ENCODE measurements at regions not wholly inside any gene's neighbourhood (a gene's known extent, or its start where the extent isn't known, plus 50 kb on each side); places are given as distances from the start of the nearest gene placed in this dataset.

DNA sequence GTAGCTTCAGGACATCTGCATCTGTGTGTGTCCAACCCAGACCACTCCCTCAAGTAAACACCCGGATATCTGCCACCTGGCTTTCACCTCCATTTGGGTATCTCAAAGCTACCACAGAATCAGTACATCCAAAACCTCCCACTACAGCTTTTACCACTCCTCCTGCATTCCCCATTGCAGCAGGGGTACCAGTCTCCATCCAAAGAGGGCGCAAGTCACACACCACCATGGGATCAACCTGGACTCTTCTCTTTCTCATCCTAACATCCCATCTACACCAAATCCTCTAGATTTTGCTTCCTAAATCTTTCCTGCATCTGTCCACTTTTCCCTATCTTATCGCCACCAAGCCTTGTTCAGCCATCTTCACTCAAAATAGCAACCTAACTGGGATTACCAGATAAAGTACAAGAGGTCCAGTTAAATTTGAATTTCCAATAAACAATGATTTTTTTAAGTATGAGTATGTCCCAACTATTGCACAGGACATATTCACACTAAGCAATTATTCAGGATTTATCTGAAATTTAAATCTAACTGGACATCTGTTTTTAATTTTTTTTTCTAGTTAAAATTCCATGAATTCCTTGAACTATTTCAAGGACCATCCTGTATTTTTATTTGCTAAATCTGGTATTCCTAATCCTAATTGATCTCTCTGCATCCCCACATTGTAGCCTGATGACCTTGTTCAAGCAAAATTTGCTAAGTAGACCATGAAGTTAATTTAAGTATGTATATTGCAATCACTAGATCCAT, 164.3 kb upstream of the MLN start:
- no peak for DNase-seq (ENCODE audit: low read depth)

DNA sequence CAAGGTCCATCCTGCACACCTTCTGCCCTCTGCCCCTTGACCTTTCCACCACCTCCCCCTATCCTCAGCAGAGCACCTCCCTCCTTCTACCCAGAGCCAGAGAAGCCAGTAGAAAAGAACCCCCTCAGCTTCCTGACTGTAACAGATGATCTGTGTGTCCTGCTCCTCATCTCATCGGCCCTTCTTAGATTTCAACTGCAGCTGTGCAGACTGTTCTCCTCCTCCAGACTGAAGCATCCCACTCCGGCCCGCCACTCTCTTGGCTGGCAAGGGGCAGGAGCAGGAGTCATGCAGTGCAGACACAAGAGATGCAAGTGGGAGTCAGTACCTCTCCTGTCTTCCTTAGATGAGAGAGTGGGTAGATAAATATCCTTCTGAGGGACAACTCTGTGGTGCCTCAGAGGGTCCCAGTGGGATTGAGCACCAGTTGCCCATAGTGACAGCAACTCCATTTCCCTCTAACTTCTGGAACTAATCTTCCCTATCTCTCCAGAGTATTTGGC, 163.5 kb upstream of the MLN start:
- DNase-seq (ENCODE audit: low read depth): no peak

DNA sequence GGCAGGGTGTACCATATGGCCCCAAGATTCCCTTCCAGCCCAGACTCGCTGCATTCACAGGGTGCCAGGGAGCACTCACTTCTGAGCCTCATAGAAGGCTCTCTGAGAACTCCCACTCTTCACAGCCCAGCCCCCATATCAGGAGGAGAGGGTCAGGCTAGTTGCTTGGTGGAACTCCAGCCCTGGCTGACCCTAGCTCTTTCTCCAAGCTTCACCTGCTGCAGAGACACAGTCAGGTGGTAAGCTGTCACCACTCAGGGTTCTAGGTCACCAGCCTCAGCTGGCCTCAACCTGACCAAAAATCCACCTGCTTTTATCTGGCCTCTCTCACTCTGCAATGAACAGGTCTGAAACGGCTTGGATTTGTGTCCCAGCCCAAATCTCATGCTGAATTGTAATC, 162.7 kb upstream of the MLN start:
- DNase-seq (ENCODE audit: low read depth): no peak

DNA sequence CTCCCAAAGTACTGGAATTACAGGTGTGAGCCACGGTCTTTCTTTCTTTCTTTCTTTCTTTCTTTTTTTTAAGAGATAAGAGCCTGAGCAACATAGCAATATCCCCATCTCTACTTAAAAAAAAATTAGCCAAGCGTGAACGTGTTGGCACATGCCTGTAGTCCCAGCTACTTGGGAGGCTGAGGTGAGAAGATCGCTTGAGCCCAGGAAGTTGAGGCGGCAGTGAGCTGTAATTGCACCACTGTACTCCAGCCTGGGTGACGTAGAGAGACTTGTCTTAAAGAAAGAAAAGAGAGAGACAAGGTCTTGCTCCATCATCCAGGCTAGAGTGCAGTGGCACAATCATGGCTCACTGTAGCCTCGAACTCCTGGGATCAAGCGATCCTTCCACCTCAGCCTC, 162.0 kb upstream of the MLN start:
- DNase-seq (ENCODE audit: low read depth): no peak

DNA sequence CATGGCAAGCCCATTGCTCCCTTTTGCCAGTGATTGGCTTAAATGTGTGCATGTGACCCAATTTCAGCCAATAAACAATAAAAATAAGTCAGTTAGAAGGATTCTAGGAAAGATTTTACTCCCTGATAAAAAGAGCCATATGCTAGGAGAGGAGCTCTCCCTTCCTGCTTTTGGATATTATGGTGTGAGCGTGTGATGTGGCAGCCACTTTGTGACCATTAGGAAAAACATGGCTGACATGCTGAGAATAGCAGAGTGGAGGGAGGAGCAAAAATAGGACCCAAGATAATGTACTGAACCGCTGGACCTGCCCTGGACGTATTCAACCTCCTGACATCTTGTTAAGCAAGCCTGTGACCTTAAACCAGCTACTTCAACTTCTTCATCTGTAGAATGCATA, 160.6 kb upstream of the MLN start:
- no peak for DNase-seq (ENCODE audit: low read depth)

DNA sequence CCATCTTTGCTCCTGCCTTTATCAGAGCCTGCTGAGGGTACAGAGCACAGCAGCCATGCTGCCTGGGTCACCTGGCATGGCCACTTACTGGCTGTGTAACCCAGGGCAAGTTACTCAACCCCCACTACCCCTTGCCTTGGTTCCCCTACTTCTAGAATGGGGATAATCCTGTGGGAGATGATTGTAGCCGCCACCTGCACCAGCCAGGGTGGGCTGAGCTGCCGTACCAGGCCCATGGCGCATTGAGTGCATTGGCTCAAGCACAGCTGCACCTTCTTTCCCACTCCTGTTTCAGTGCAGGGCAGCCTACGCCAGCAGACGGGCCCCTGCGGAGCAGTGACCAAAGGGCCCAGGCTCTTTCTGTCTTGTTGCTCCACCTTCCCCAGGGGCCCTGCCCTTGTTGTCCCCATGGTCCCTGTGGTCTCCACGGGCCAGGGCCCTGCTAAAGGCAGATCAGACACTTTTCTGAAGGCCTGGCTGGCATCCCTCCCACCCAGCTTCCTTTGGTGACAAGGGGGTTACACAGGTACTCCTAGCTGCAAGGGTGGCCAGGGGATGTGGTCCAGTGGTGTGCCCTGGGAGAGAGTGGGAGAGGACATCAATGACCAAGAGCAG, 159.4 kb upstream of the MLN start:
- no peak for DNase-seq (ENCODE audit: low read depth)

DNA sequence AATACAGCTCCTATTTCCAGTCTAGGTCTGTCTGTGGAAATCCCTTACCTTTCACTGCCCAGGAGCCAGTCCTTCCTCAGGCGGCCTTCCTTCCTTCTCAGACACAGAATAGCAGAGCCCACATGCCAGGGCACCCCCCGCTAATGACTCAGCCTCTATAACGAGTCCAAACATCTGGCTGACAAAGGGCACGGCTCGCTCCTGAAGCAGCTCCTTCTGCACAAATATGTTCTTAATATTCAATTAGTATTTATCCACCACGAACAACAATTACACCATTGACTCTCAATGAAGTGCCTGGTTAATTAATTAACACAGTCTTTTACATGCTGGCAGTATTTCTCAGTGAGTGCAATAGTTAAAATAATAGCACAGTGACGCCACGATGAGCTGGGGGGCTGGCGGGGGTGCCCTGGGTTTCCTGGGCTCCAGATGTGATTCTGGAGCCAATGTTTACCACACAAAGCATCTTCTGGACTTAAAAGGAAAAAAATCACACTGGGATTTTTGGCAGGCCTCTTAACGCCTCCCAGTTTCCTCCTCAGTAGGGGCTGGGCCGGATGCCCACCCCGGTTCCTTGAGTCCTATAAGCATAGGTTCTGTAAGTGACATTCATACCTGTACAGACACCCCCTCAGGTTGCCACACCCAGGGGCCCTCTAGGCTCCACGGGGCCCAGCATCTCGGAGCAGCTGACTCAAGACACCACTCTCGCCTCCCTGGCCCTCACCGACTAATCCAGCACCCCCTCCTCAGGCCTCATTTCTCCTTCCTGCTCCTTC, 158.6 kb upstream of the MLN start:
- no peak for DNase-seq (ENCODE audit: low read depth)

DNA sequence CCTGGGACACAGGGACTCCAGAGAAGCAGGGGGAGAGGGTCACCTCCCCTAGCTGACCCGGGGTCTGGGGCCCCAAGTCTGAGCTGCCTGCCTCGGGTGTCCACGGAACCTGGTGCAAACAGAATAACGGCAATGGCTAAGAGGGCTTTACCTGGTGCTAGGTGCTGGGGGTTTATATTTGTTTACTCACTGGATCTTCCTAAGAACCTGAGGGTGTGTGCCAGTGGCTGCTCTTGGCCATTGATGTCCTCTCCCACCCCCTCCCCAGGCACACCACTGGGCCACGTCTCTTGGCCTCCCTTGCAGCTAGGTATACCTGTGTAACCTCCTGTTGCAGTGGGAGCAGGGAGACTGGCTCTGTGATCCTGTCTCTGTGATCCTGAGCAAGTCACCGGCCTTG, 157.9 kb upstream of the MLN start:
- no peak for DNase-seq (ENCODE audit: low read depth)

DNA sequence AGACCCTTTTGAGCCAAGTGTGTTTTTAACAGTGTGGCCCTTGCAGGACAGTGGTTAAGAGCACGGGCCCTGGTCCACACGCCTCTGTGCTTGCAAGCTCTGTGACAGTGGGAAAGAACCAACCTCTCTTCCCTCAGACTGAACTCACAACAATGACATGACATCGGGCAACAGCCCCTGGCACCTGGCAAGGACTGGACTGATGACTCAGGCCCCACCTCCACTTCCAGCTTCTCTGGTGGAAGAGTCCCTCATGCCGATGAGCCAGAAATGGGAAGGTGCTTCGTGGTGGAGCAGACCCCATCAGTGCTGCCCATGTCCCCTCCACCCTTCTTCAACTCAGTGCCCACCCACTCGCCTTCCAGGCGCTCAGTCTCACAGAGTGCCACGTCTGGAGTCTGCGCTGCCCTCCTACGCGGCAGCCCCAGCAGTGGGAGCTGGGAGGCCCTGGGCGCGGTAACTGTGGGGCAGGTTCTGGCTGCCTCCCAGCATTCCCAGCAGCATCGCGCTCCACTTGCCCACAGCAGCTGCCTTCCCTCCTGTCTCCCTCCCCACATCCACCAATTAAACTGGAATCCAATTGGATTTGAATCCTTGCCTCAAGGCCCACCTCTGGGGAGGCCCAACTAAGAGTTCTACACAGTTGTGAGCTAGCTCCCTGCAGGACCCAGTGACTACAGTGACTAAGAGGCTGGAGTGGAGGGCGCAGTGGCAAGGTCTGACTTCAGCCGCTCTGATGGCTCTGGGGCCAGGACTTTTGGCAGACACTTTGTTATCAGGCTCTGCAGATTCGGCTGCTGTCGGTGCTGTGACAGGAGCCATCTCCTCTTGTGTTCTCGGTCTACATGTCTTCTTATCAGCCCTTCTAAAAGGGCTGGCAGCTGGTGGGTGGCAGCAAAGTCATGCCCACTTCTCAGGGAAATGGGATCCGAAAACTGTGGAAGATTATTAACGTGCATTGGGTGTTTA, 156.8 kb upstream of the MLN start:
- DNase-seq (ENCODE audit: low read depth): no peak

DNA sequence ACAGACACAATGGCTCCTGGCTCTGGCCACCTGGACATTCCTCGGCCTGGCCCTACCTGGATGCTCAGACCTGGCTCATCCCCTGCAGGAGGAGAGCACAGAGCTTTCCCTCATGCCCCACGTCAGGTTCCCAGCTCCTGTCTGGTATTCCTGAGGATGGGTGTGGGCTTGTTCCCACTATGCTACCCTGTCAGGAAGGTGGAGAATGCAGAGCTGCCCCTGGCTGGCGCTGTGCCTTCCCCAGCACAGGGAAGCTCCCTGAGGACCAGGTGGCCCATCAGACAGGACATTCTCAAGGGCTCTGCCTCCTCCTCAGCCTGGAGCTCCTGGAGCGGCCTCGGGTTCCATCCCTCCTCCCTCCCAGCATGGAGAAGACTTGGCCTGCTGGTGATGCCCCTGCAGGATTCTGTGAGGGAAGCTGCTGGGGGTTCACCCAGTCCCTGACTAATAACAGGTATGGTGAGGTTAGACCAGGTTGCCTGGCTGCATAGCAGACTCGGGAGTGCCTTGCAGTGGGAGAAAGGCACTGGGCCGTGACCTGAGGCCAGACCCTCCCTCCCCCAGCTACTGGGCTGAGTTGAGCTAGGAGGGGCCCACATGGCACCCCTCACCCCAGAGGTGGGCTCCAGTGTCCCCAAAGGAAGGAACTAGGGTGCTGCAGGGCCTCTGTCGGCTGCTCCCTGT, 156.0 kb upstream of the MLN start:
- no peak for DNase-seq (ENCODE audit: low read depth)

DNA sequence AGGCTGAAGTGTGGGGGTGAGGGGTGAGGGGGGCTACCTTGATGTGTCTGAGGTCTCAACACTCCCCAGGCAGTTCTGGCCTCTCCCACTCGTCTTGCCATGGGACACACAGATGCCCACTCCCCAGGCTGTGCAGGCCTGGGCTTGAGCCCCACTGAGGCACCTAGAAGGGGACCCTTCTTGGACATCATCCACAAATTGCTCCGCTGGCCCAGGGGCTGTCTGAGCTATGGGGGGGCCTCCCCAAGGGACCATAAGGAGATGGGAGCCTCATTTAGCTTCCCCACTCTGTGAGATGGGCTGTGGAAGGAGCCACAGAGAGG, 155.5 kb upstream of the MLN start:
- no peak for DNase-seq (ENCODE audit: low read depth)

DNA sequence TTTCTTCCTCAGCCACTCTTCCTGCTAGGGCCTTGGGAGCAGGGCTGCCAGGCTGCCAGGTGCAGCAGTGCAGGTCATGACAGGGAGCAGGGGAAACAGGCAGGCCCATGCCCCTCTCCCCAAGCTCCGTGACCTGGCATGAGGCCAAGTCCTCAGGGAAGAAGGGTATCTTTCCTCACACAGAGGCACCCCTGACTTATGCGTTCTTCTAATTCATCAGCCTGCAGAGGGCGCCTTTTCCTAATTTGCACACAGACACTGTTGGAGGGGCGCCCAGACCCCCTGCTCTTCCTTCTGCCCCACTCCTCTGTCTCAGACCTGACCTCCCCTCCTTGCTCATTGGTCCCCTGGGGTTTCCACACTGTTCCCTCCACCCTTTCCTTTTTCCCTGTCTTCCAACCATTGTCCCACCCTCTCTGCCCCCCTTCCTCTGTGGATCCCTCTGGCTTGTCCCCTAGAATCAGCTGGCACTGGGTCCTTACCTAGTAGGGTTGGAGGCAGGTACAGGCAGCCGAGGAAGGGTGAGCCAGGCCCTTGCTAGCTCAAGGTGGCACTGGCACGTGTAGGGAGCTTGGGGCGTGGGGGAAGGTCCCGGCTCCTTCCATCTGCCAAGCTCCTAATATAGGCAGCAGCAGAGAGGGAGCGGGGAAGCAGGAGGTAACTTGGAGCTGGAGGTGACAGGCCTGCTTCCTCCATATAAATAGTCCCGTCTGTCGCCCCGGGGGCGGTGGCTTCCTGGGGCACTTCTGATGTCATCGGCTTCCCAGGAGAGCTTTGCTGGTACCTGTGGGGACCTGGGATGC, 154.9 kb upstream of the MLN start:
- no peak for DNase-seq (ENCODE audit: low read depth)

DNA sequence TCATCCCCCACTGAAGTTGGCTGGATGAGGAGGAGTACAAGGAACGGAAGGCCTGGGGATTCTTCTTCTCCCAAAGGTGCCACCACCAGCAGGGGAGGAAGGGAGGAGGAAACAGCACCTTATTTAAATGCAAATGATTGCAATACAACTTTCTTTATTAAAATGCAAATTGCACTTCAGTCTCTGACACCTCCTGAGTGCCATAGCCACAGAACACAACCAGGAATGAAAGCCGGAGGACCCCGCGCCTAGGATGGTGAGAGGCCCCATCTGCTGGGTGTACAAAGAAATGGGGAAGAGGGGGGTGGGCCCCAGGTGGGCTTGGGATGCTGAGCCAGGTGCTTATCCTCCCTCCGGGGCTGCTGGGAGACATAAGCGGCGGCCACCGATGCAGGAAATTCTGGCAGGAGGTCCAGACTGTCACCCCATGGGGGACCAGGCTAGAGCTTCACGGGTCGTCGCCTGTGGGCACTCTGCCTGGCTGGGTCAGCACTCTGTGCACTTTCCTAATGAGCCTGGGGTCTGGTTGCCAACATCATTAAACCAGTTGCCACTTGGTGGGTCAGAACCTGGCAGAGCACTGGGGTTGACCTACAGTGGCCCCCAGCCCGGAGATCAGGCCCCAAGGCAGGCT, 154.2 kb upstream of the MLN start:
- DNase-seq (ENCODE audit: low read depth): no peak

DNA sequence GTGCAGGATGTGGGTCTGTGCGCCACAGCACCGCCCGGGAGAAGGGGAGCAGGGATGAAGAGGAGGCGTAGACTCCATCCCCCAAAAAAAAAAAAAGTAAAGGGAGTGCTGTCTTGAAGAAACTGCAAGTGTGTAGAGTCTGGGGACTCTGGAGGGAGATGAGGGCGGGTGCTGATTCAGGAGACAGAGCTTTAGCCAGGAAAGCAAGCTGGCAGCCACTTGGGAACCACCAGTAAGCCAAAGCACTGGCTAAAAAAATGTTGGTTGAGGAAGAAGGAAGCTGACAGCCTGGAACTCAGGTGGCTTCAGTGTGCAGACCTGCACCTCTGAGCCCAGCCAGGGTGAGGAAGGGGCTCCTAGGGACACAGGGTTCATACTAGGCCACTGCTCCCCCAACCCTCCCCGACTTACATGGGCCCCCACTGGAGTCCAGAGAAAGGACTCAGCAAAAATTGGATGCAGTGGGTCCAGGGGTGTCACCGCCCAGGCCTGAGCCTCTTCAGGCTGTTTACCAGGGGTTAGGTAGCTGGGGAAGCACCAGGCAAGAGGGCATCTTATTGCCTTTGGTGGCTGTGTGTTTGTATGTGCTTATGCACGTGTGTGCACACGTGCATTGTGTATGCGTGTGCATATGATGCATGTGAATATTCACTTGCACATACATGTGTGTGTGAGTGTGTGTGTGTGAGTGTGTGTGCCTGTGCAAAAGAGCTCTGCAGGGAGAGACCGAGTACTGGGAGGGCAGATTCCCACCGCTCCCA, 153.5 kb upstream of the MLN start:
- DNase-seq (ENCODE audit: low read depth): no peak

DNA sequence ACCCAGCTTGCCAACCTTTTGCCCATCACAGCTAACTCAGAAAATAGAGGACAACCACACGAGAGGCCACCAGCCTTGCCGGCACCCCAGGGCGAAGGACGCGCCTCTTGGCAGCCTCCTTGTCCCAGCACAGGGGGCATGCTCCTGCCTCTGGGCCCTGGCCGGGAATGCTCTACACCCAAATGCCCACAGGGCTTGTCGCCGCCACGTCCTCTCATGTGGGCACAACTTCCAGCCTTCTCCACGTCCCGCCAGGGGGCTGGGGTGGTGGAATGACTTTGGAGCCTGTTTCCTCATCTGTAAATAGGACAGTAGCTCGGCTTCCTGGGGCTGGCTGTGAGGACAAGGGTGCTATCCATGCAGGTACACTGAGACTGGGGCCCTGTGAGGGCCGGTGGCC, 152.4 kb upstream of the MLN start:
- no peak for DNase-seq (ENCODE audit: low read depth)

DNA sequence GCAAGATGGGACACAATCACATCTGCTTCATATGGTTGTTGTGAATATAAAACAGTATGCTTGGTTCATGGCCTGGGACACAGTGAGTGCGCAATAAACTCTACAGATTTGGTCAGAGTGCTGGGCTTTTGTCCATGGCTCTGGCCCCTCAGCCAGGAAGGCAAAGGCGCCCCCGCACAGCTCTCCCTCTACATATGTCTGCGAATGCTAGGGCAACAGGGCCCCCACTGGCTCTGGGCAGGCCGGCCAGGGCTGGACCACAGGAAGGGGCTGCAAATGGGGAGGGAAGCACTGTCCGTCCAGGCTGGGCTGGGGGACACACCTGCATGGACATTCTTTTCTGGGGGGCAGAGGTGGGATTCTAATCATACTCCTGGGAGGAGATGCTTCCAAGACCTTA, 151.8 kb upstream of the MLN start:
- DNase-seq (ENCODE audit: low read depth): no peak

DNA sequence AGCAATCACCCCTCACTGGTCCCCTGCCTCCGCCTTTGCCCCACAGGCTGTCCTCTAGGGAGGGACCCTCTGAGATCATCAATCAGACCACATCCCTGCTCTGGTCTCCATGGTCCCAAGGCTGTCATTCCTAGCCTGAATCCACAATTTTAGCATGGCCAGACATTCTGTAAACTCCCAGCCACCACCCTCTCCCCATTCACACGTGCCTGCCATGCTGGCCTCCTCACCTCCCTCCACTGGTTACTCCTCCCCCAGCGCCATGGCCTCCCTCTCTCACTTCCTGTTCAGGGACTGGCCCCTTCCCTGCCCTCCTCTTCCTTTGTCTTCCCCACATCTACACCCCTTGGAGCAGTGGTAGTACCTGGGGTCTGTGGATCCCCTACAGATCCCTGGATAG, 150.7 kb upstream of the MLN start:
- no peak for DNase-seq (ENCODE audit: low read depth)

DNA sequence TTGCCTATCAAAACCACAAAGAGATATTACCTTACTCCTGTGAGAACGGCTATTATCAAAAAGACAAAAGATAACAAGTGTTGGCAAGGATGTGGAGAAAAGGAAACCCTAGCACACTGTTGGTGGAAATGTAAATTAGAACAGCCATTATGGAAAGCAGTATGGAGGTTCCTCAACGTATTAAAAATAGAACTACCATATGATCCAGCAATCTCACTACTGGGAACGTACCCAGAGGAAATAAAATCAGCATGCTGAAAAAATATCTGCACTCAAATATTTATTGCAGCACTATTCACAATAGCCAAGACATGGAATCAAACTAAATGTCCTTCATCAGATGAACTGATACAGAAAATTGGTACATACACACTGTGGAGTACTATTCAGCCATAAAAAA, 149.4 kb upstream of the MLN start:
- DNase-seq (ENCODE audit: low read depth): no peak

DNA sequence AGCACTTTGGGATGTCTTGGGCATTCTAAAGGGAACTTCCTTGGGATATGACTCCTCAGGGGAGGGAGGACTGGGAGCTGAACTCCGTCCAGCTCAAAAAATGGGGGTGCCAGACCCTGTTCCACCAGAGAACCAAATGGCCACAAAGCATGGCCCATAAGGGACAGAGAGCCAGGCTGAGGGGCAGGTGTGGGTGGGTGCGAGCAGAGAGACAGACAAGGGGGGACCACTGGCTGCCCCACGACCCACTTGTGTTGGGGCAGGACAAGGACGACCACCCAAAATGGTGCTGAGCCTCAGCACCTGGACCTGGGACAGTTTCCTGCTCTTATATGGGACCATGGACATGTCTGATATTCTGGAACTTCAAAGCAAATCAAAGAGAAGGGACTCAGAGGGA, 148.2 kb upstream of the MLN start:
- no peak for DNase-seq (ENCODE audit: low read depth)
